GM21447 (cell line): ENCODE measurements at regions not wholly inside any gene's neighbourhood (a gene's known extent, or its start where the extent isn't known, plus 50 kb on each side); places are given as distances from the start of the nearest gene placed in this dataset.

ENCODE experiments used
- ATAC-seq: cut with Tn5 transposase; IDR thresholded peaks from one replicate; pipeline ENCODE4 v1.9.1; 2021; ENCODE audit not compliant: unreplicated experiment

GRCh38 chr9:86798966-86799365 lies 148.3 kb downstream of the GAS1 start:
- no peak for ATAC-seq

DNA sequence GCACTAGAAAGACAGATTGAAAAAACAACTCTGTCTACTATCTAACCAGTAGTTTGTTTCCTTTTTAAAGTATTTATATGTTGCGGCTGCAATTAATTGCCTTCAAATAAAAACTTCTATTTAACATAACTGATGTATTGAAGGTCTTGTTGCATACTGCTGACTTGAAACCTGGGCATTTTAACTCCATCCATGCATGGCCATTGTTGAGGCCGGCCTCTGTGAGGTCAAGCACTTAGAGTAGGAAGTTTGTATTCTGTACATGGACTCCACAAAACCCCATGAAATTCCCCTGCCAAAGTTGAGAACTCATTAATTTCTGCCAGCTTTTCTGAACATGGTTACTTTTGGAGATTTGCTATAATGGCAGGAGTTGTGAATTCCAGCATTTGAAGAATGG lies 150.6 kb downstream of the GAS1 start:
- ATAC-seq = no peak

DNA sequence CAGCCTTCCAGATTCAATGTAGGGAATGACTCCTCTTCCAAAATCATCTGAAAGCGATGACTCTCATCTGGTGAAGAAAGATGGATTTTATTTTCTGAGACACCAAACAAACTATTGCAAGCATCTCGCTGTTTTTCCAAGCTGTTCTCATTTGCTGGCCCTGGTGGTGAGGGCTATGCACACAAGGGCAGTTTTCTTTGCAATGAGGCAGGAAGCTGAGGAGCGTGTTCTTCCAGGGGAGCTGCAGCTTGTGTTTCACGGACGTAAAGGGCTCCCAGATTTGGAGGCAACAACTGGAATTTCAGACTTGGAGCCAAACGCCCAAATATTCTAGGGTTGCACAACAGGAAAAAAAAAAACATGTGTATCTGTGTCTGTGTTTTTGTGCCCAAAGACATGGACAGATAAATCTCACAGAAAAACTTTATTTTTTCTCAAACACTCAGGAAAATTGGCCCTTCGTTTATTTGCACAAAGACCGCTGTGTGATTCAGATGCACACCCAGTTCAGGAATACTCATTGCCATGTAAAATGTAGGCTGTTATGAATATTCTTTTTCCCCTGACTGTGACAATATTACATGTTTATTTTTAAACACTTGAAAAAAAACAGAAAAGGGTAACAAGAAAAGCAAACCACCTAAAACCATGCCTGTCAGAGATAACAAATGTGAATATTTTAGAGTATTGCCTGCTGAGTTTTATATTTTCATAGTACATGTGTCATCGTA lies 151.3 kb downstream of the GAS1 start:
- no peak for ATAC-seq

- no peak for ATAC-seq
These were observed 152.3 kb downstream of the GAS1 start for GRCh38 chr9:86795047-86795442.

- ATAC-seq = no peak
These were observed 152.8 kb downstream of the GAS1 start for GRCh38 chr9:86794391-86795046.

DNA sequence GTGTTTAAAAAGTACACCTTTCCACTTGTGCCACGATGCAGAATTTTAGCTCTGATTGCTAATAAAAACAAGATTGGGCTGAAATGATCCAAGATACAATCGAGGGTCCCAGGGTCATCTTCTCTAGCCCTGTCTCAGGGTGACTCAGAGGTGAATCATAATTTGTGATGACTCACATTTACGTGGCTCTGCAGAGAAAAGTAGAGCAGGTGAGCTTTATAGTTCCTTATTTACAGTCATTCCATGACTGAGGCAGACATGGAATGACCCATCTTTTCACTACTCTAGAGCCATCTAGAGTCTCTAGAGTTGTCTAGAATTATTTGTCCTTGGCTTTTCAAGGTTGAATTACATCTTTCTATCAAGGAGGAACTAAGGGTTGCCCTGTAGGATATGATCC lies 155.2 kb downstream of the GAS1 start:
- ATAC-seq = no peak

- ATAC-seq = no peak
These were observed 156.5 kb downstream of the GAS1 start for GRCh38 chr9:86790805-86791204.

- no peak for ATAC-seq
These were observed 158.8 kb downstream of the GAS1 start for GRCh38 chr9:86788456-86788855.

GRCh38 chr9:86783884-86784283 lies 163.4 kb downstream of the GAS1 start:
- ATAC-seq = no peak

DNA sequence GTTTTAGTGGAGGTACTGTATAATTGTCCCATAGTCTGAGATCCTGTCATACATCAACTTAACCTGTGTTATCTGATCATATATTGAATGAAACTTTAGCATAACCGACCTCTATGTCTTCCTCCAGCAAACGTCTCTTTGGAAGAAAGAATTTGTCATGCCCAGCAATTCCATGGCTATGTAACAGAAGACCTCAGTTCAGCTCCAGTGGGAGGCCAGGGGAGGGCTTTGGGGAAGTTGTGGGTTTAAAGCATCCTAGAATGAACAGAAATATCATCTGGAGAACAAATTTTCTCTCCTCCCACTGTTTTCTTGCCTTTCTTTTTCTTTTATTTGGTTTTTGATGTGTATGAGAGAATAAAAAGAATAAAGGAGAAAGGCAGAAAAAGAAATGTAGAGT lies 164.5 kb downstream of the GAS1 start:
- ATAC-seq = no peak

- no peak for ATAC-seq
These were observed 168.5 kb downstream of the GAS1 start for GRCh38 chr9:86778761-86779160.

DNA sequence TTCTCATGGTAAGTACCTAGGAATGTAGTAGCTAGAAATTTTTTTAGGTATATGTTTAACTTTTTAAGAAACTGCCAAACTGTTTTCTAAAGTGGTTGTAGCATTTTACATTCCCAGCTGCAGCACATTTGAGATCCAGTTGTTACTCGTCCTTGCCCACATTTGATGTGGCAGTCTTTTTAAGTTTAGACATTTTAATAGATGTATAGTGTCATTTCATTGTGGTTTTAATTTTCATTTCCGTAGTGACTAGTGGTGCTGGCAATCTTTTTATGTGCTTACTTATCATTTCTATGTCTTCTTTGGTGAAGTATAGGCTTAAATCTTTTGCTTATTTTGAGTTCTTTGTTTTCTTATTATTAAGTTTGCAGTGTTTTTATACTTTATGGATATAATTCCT lies 171.6 kb downstream of the GAS1 start:
- ATAC-seq = no peak

DNA sequence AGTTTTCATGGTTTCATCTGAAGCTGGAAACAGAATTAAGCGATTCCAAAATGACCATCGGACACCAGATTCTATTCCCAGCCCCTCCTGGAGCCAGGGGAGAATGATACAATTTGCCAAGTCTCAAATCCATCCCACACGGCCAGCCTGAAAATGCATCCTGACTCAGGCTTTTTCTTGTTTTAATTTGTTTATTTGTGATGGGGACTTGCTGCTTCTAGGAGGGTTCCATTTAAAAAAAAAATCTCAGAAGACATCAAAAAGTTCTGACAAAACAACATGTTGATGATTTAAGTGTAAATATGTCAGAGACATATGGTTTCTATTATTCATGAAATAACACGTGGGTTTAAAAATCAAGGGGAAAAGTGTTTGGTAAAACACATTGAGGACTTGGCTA lies 173.2 kb downstream of the GAS1 start:
- ATAC-seq = no peak

GRCh38 chr9:86773422-86773945 lies 173.8 kb downstream of the GAS1 start:
- no peak for ATAC-seq

GRCh38 chr9:86772635-86772993 lies 174.7 kb downstream of the GAS1 start:
- no peak for ATAC-seq

- ATAC-seq = no peak
These were observed 175.2 kb downstream of the GAS1 start for GRCh38 chr9:86771941-86772634.

- no peak for ATAC-seq
These were observed 175.9 kb downstream of the GAS1 start for GRCh38 chr9:86771420-86771819.

DNA sequence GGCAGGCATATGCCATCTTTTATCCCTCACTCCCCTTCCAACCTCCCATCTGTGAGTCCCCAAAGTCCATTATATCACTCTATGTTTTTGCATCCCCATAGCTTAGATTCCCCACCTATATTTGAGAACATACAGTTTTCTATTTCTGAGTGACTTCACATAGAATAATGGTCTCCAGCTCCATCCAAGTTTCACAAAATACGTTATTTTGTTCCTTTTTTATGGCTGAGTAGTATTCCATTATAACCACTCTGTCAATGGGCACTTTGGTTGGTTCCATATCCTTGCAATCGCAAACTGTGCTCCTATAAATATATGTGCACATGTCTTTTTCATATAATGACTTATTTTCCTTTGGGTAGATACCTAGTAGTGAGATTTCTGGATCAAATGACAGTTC lies 178.6 kb downstream of the GAS1 start:
- ATAC-seq = no peak

- ATAC-seq = no peak
These were observed 179.3 kb downstream of the GAS1 start for GRCh38 chr9:86768020-86768419.

GRCh38 chr9:86767373-86767772 lies 179.9 kb downstream of the GAS1 start:
- ATAC-seq = no peak

DNA sequence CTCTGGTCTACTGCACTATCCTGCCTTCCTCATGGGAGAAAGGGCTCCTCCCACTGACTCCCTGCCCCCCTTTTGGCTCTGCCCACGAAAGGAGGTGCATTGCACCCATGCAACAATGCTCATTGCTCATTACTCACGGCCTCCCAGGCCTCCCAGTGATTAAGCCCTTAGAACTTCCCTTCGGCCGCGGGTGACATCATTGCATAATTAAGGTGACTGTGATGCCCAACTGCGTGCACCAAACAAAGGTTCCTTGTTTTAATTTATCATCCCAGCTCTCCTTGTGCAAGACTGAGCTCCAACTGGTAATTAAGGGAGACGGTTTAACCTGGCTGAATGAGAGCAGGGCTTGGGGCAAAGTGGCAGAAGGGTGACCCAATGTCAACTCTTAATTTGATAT lies 180.4 kb downstream of the GAS1 start:
- ATAC-seq = no peak

DNA sequence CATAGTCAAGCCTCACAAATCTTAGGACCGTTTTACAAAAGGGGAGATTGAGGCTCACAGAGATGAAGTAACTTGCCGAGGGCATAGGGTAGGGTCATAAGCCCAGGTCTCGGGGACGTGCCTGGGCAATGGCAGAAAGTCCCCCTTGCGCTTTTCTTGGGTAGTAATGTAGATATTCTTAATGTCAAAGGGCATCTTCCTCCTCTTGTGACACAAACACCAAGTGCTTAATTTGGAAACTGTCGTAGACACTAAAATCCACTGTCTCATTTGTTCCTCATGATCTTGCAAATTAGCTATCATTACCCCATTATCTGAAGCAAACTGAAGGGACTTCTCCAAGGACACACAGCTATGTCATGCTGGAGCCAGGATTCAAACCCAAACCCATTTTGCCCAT lies 180.8 kb downstream of the GAS1 start:
- no peak for ATAC-seq
